ENCODE measurements at regions not wholly inside any gene's neighbourhood (a gene's known extent, or its start where the extent isn't known, plus 50 kb on each side); places are given as distances from the start of the nearest gene placed in this dataset.
"Not testable (repeated sequence)": the region's sequence is repeated elsewhere in the genome, so short reads cannot be mapped to it uniquely, and the experiment has no call there.

DNA sequence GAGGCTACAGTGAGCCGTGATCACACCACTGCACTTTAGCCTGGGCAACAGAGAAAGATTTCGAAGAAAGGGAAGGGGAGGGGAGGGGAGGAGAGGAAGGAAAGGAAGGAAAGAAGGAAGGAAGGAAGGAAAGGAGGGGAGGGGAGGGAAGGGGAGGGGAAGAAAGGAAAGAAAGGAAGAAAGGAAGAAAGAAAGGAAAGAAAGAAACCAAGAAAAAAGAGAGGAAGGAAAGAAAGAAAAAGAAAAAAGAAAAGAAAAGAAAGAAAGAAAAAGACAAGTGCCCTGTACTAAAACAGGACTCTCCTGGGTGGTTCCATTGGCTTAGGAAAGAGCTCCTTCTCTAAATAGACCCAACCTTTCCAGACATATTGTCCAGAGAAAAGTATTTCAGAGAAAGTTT is 136.6 kb downstream of the PXDC1 start:
- Histone ChIP-seq H3K9me3 (ENCODE audit: control insufficient read depth in 3 of 3, low read length in 3 of 3) (no peaks in the 10 kb centered on the region), H3K36me3 (ENCODE audit: control insufficient read depth in 3 of 3, insufficient read depth in 3 of 3, low read length in 3 of 3) (no peaks in the 10 kb centered on the region), H3K4me1 (ENCODE audit: control insufficient read depth in 3 of 3, insufficient read depth in 3 of 3, low read length in 3 of 3) (peaks cover 0 to 11% (median 4%) of the 10 kb centered on the region in 3 donors), H3K27ac (ENCODE audit: low read depth, low read length) (no peak overlapping the region), H3K27me3 (ENCODE audit: control insufficient read depth in 3 of 3, insufficient read depth in 3 of 3, low read length in 3 of 3) (peaks cover 1 to 11% (median 6%) of the 10 kb centered on the region in 3 donors), H3K4me3 (ENCODE audit: low read length in 3 of 3) (no peak overlapping the region), H3K9ac (ENCODE audit: low read depth in 1 of 3, low read length in 3 of 3) (no peak overlapping the region)

DNA sequence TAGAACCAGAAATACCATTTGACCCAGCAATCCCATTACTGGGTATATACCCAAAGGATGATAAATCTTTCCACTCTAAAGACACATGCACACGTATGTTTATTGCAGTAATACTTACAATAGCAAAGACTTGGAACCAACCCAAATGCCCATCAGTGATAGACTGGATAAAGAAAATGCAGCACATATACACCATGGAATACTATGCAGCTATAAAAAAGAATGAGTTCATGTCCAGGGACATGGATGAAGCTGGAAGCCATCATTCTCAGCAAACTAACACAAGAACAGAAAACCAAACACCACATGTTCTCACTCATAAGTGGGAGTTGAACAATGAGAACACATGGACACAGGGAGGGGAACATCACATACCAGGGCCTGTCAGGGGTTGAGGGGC is 137.9 kb downstream of the PXDC1 start:
- H3K27ac ChIP-seq (ENCODE audit: low read depth, low read length); H3K9ac ChIP-seq (ENCODE audit: low read depth in 1 of 3, low read length in 3 of 3); H3K9me3 ChIP-seq (ENCODE audit: control insufficient read depth in 3 of 3, low read length in 3 of 3); H3K36me3 ChIP-seq (ENCODE audit: control insufficient read depth in 3 of 3, insufficient read depth in 3 of 3, low read length in 3 of 3); H3K4me3 ChIP-seq (ENCODE audit: low read length in 3 of 3): not testable (repeated sequence)
- peaks cover 0 to 11% (median 4%) of the 10 kb centered on the region in 3 donors for H3K4me1 ChIP-seq (ENCODE audit: control insufficient read depth in 3 of 3, insufficient read depth in 3 of 3, low read length in 3 of 3)
- peaks cover 5 to 20% (median 6%) of the 10 kb centered on the region in 3 donors for H3K27me3 ChIP-seq (ENCODE audit: control insufficient read depth in 3 of 3, insufficient read depth in 3 of 3, low read length in 3 of 3)

DNA sequence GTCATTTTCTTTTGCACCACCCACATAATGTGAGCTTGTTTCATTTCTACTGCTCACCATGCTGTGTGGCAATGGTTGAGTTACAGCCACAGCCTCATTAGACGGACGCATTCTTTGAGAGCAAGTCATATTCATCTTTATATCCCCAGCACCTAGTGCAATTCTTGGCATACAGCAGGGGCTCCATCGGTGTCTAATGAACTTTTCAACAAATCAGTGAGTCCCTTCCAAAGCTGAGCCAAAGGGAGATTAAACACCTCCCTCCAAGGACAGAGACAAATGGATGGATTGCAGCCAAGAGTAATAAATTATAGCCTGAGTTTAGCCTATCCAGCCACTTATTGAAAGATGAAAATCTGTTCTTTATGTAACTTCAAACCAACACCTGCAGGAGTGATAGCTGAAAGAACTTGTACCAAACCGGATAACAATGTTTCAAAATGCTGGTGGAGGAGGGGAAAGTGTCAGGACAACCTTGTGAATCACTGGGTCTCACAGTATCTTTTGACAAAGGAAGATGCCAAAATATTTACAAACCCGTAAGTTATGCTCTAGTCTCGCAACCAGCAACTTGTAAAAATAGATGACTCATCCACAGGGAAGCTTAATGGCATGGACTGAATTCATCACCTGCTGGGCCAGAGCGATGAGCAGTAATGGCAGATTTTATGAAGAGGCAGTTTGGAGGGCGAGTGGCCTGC is 139.0 kb downstream of the PXDC1 start:
- Histone ChIP-seq H3K36me3 (ENCODE audit: control insufficient read depth in 3 of 3, insufficient read depth in 3 of 3, low read length in 3 of 3) (no peaks in the 10 kb centered on the region), H3K4me1 (ENCODE audit: control insufficient read depth in 3 of 3, insufficient read depth in 3 of 3, low read length in 3 of 3) (peaks cover 0 to 11% (median 4%) of the 10 kb centered on the region in 3 donors), H3K27ac (ENCODE audit: low read depth, low read length) (no peak overlapping the region), H3K9ac (ENCODE audit: low read depth in 1 of 3, low read length in 3 of 3) (no peak overlapping the region), H3K4me3 (ENCODE audit: low read length in 3 of 3) (no peak overlapping the region), H3K9me3 (ENCODE audit: control insufficient read depth in 3 of 3, low read length in 3 of 3) (no peaks in the 10 kb centered on the region), H3K27me3 (ENCODE audit: control insufficient read depth in 3 of 3, insufficient read depth in 3 of 3, low read length in 3 of 3) (peaks cover 5 to 21% (median 6%) of the 10 kb centered on the region in 3 donors)

DNA sequence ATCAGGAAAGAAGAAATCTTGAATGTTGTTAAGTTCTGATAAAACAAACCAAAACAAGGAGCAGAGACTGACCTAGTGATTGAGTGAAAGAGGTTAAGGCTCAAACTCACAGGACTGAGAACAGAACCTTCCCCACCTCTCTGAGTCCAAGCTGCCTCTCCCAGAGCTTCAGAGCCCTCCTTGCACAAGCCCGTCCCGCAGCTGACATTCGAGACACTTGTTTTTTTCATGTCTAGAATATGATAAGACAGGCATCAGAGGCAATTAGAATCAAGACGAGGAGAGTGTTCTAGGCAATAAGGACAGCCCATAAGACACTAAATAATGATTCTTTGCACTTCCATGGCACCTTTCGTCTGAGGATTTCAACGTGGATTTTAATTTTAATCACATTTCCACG is 140.6 kb downstream of the PXDC1 start:
- peaks cover 0 to 11% (median 4%) of the 10 kb centered on the region in 3 donors for H3K4me1 ChIP-seq (ENCODE audit: control insufficient read depth in 3 of 3, insufficient read depth in 3 of 3, low read length in 3 of 3)
- H3K9ac ChIP-seq (ENCODE audit: low read depth in 1 of 3, low read length in 3 of 3), result no peak overlapping the region
- no peak overlapping the region for H3K4me3 ChIP-seq (ENCODE audit: low read length in 3 of 3)
- H3K27ac ChIP-seq (ENCODE audit: low read depth, low read length), result no peak overlapping the region
- no peaks in the 10 kb centered on the region for H3K9me3 ChIP-seq (ENCODE audit: control insufficient read depth in 3 of 3, low read length in 3 of 3)
- H3K36me3 ChIP-seq (ENCODE audit: control insufficient read depth in 3 of 3, insufficient read depth in 3 of 3, low read length in 3 of 3), result no peaks in the 10 kb centered on the region
- H3K27me3 ChIP-seq (ENCODE audit: control insufficient read depth in 3 of 3, insufficient read depth in 3 of 3, low read length in 3 of 3), result peaks cover 0 to 21% (median 5%) of the 10 kb centered on the region in 3 donors

DNA sequence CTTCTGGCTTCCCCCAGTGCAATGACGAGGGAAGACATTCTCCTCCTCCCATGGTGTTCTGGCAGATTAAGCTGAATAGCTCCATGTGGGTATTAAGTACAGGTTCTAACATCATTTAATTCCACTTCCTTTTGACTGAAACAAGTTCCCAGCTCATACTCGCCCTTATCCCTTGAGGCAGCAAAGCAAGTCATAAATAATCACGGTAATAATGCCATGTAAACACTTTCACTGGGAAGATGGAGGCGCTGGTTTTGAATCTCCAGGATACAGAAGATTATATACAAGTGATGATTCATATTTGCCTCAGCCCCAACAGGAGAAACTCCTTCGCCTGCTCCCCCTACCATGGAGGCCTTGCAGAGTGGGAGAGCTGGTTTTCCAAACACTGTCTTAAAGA is 141.3 kb downstream of the PXDC1 start:
- H3K9ac ChIP-seq (ENCODE audit: low read depth in 1 of 3, low read length in 3 of 3), result no peak overlapping the region
- H3K27ac ChIP-seq (ENCODE audit: low read depth, low read length), result no peak overlapping the region
- no peaks in the 10 kb centered on the region for H3K36me3 ChIP-seq (ENCODE audit: control insufficient read depth in 3 of 3, insufficient read depth in 3 of 3, low read length in 3 of 3)
- peaks cover 0 to 19% (median 5%) of the 10 kb centered on the region in 3 donors for H3K27me3 ChIP-seq (ENCODE audit: control insufficient read depth in 3 of 3, insufficient read depth in 3 of 3, low read length in 3 of 3)
- H3K4me3 ChIP-seq (ENCODE audit: low read length in 3 of 3), result no peak overlapping the region
- peaks cover 0 to 11% (median 4%) of the 10 kb centered on the region in 3 donors for H3K4me1 ChIP-seq (ENCODE audit: control insufficient read depth in 3 of 3, insufficient read depth in 3 of 3, low read length in 3 of 3)
- no peaks in the 10 kb centered on the region for H3K9me3 ChIP-seq (ENCODE audit: control insufficient read depth in 3 of 3, low read length in 3 of 3)

DNA sequence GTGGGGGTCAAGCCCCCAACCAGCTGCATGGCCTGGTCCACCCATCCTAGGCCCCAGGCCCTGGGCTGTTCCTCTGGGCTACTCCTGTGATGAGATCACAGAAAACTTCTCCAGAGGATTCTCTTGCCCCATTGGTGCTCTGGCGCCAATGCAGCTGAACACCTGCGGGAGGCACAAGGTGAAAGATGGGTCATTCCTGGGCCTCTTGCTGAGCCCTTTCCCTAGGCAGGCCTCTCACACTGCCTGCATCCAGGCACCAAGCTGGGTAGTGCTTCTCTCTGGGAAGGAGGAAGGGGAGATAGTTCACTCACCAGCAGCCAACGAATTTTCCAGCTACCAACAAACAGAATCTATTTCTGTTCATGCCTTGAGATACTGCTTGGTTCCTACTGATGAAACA is 142.1 kb downstream of the PXDC1 start:
- Histone ChIP-seq H3K4me3 (ENCODE audit: low read length in 3 of 3) (no peak overlapping the region), H3K9ac (ENCODE audit: low read depth in 1 of 3, low read length in 3 of 3) (no peak overlapping the region), H3K4me1 (ENCODE audit: control insufficient read depth in 3 of 3, insufficient read depth in 3 of 3, low read length in 3 of 3) (peaks cover 0 to 11% (median 4%) of the 10 kb centered on the region in 3 donors), H3K27ac (ENCODE audit: low read depth, low read length) (no peak overlapping the region), H3K27me3 (ENCODE audit: control insufficient read depth in 3 of 3, insufficient read depth in 3 of 3, low read length in 3 of 3) (peaks cover 0 to 21% (median 5%) of the 10 kb centered on the region in 3 donors), H3K36me3 (ENCODE audit: control insufficient read depth in 3 of 3, insufficient read depth in 3 of 3, low read length in 3 of 3) (no peaks in the 10 kb centered on the region), H3K9me3 (ENCODE audit: control insufficient read depth in 3 of 3, low read length in 3 of 3) (no peaks in the 10 kb centered on the region)

DNA sequence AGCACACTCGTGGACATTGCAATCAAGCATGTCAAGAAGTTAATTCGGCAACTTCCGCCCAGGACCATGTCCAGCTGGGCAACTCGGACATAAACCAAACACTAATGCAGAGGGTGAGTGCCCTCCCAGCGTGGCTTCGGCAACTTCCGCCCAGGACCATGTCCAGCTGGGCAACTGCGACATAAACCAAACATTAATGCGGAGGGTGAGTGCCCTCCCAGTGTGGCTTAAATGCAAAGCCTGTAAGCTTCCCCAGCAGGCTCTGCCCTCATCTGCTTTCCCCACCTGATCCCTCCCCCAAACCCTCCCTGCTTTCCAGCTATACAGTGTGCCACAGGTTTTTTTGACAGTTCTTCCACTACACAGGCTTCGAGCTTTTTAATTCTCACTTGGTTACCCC is 143.4 kb downstream of the PXDC1 start:
- Histone ChIP-seq H3K27ac (ENCODE audit: low read depth, low read length) (no peak overlapping the region), H3K9ac (ENCODE audit: low read depth in 1 of 3, low read length in 3 of 3) (no peak overlapping the region), H3K9me3 (ENCODE audit: control insufficient read depth in 3 of 3, low read length in 3 of 3) (no peaks in the 10 kb centered on the region), H3K36me3 (ENCODE audit: control insufficient read depth in 3 of 3, insufficient read depth in 3 of 3, low read length in 3 of 3) (no peaks in the 10 kb centered on the region), H3K4me1 (ENCODE audit: control insufficient read depth in 3 of 3, insufficient read depth in 3 of 3, low read length in 3 of 3) (peaks cover 0 to 11% (median 4%) of the 10 kb centered on the region in 3 donors), H3K27me3 (ENCODE audit: control insufficient read depth in 3 of 3, insufficient read depth in 3 of 3, low read length in 3 of 3) (peaks cover 0 to 23% (median 8%) of the 10 kb centered on the region in 3 donors), H3K4me3 (ENCODE audit: low read length in 3 of 3) (no peak overlapping the region)

DNA sequence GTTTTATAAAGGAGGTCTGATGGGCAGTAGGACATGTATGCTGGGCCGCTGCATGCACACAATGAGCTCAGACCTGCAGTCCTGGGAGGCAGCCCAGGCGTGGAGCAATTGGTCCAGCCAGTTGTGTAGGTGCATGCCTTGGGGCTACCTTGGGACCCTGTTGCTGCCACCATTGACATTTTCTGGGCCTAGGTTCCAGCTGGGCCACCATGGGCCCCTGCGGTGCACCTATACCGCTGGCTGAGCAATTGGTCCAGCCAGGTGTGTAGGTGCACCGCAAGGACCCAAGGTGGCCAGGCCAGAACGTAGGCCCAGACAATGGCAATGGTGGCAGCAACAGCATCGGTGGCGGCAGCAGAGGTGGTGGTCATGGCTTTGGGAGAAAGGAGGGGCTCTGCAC is 143.9 kb downstream of the PXDC1 start:
- no peaks in the 10 kb centered on the region for H3K9me3 ChIP-seq (ENCODE audit: control insufficient read depth in 3 of 3, low read length in 3 of 3)
- H3K27me3 ChIP-seq (ENCODE audit: control insufficient read depth in 3 of 3, insufficient read depth in 3 of 3, low read length in 3 of 3), result peaks cover 0 to 24% (median 8%) of the 10 kb centered on the region in 3 donors
- no peaks in the 10 kb centered on the region for H3K36me3 ChIP-seq (ENCODE audit: control insufficient read depth in 3 of 3, insufficient read depth in 3 of 3, low read length in 3 of 3)
- no peak overlapping the region for H3K27ac ChIP-seq (ENCODE audit: low read depth, low read length)
- no peak overlapping the region for H3K4me3 ChIP-seq (ENCODE audit: low read length in 3 of 3)
- peaks cover 0 to 8% (median 4%) of the 10 kb centered on the region in 3 donors for H3K4me1 ChIP-seq (ENCODE audit: control insufficient read depth in 3 of 3, insufficient read depth in 3 of 3, low read length in 3 of 3)
- H3K9ac ChIP-seq (ENCODE audit: low read depth in 1 of 3, low read length in 3 of 3), result no peak overlapping the region

DNA sequence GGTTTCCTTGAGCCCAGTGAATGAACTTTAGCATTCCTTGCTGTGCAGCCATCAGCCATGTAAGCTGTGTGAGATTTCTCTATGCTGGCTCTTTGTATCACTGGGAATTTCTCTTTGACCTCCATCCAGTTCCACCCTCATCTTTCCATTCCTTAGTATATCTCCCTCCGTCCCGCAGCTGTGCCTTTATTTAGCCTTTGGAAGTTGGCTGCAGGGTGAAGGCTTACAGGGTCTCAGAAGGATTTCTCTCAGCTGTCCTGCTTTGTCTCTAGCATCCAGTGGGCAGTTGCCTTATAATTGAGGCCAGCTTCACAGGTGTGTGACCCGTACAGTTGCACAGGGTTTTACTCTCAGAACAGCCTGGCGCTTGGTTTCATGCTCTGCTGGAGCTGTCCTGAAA is 144.3 kb downstream of the PXDC1 start:
- Histone ChIP-seq H3K4me3 (ENCODE audit: low read length in 3 of 3) (no peak overlapping the region), H3K9me3 (ENCODE audit: control insufficient read depth in 3 of 3, low read length in 3 of 3) (peaks cover 0 to 2% (median 0%) of the 10 kb centered on the region in 3 donors), H3K36me3 (ENCODE audit: control insufficient read depth in 3 of 3, insufficient read depth in 3 of 3, low read length in 3 of 3) (no peaks in the 10 kb centered on the region), H3K27me3 (ENCODE audit: control insufficient read depth in 3 of 3, insufficient read depth in 3 of 3, low read length in 3 of 3) (peaks cover 0 to 24% (median 8%) of the 10 kb centered on the region in 3 donors), H3K9ac (ENCODE audit: low read depth in 1 of 3, low read length in 3 of 3) (no peak overlapping the region), H3K27ac (ENCODE audit: low read depth, low read length) (no peak overlapping the region), H3K4me1 (ENCODE audit: control insufficient read depth in 3 of 3, insufficient read depth in 3 of 3, low read length in 3 of 3) (peaks cover 0 to 3% (median 3%) of the 10 kb centered on the region in 3 donors)

DNA sequence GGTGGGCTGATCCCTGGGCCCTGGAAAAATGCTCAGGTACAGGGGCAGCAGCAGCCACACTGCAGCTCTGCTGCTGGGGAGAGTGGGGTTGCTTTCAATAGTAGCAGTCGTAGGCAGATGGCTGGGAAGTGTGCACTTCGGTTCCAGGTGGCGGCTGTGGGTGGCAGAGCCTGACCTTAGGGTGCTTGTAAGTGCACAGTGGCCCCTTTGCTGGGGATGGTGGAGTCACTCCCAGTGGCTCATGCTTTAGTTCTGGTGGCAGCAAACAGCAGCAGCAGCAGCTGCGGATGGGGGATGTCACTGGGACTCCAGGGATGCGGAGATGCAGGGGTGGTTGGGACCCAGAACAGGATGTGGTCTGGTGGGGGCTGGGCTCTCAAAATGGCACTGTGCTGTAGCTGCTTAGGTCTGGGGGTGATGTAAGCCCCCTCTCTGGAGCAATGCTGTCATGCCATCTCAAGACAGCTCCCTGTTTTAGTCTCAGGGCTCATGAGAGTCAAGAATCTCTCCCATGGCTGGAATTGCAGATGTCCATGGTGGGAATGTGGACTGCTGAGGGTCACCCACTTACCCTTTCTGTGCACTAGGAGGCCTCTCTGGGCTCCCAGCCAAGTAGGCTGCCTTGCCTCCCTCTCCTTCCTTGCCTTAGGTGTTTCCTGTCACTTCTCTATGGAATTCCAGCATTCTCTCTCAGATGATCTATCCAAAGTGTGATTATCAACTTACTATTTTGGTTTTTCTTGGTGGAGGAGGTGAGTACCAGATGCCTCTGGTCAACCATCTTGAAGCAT is 146.7 kb upstream of the SLC22A23 start:
- peaks cover 0 to 15% (median 3%) of the 10 kb centered on the region in 3 donors for H3K27me3 ChIP-seq (ENCODE audit: control insufficient read depth in 3 of 3, insufficient read depth in 3 of 3, low read length in 3 of 3)
- peaks cover 0 to 2% (median 0%) of the 10 kb centered on the region in 3 donors for H3K9me3 ChIP-seq (ENCODE audit: control insufficient read depth in 3 of 3, low read length in 3 of 3)
- H3K4me1 ChIP-seq (ENCODE audit: control insufficient read depth in 3 of 3, insufficient read depth in 3 of 3, low read length in 3 of 3), result no peaks in the 10 kb centered on the region
- H3K27ac ChIP-seq (ENCODE audit: low read depth, low read length), result no peak overlapping the region
- no peaks in the 10 kb centered on the region for H3K36me3 ChIP-seq (ENCODE audit: control insufficient read depth in 3 of 3, insufficient read depth in 3 of 3, low read length in 3 of 3)
- H3K9ac ChIP-seq (ENCODE audit: low read depth in 1 of 3, low read length in 3 of 3), result no peak overlapping the region
- H3K4me3 ChIP-seq (ENCODE audit: low read length in 3 of 3), result no peak overlapping the region

All from skeletal muscle tissue (tissue), 3 donors.